Parathyroid adenoma (tissue), 2 donors: ENCODE measurements at regions not wholly inside any gene's neighbourhood (a gene's known extent, or its start where the extent isn't known, plus 50 kb on each side); places are given as distances from the start of the nearest gene placed in this dataset.

Experiments used
- H2AFZ ChIP-seq: fragments of 300-600 bp; sonication (generic); one replicate; pipeline ENCODE4 v1.7.0; 2017; ENCODE audit warnings: antibody characterized with exemption, mild to moderate bottlenecking
- H3K27ac ChIP-seq: fragments of 300-600 bp; sonication (generic); one replicate; pipeline ENCODE4 v1.7.0; 2017
- H3K27me3 ChIP-seq: fragments of 300-600 bp; sonication (generic); one replicate; pipeline ENCODE4 v1.7.0; 2017; ENCODE audit warnings: low read length; ENCODE audit not compliant: control insufficient read depth, insufficient read depth
- H3K36me3 ChIP-seq: fragments of 300-600 bp; sonication (generic); one replicate; pipeline ENCODE4 v1.7.0; 2017; ENCODE audit warnings: low read length; ENCODE audit not compliant: control insufficient read depth, insufficient read depth
- H3K4me1 ChIP-seq: fragments of 300-600 bp; sonication (generic); one replicate; pipeline ENCODE4 v1.7.0; 2017; ENCODE audit warnings: control low read depth
- H3K4me2 ChIP-seq: fragments of 300-600 bp; sonication (generic); one replicate; pipeline ENCODE4 v1.7.0; 2017; ENCODE audit warnings: low read length
- H3K4me3 ChIP-seq: fragments of 300-600 bp; sonication (generic); one replicate; pipeline ENCODE4 v1.7.0; 2017; ENCODE audit warnings: low read depth, low read length
- H3K79me2 ChIP-seq: fragments of 300-600 bp; sonication (generic); one replicate; pipeline ENCODE4 v1.7.0; 2017; ENCODE audit warnings: control low read depth
- H3K9ac ChIP-seq: fragments of 300-600 bp; sonication (generic); one replicate; pipeline ENCODE4 v1.7.0; 2017; ENCODE audit warnings: mild to moderate bottlenecking
- H3K9me3 ChIP-seq: fragments of 300-600 bp; sonication (generic); one replicate; pipeline ENCODE4 v1.7.0; 2017; ENCODE audit warnings: low read length; ENCODE audit not compliant: control insufficient read depth
- TF ChIP-seq, protein P1 (sequence below): fragments of 300-600 bp; sonication (generic); IDR thresholded peaks from one replicate; pipeline ENCODE4 v1.7.0; 2017; ENCODE audit warnings: antibody characterized with exemption, mild to moderate bottlenecking
- donor health status: primary hyperparathyroidism.

- no peak overlapping the region for H3K4me3 ChIP-seq
- no peaks in the 10 kb centered on the region for H3K4me1 ChIP-seq
- no peaks in the 10 kb centered on the region for H3K27me3 ChIP-seq
- TF ChIP-seq, protein P1, sequence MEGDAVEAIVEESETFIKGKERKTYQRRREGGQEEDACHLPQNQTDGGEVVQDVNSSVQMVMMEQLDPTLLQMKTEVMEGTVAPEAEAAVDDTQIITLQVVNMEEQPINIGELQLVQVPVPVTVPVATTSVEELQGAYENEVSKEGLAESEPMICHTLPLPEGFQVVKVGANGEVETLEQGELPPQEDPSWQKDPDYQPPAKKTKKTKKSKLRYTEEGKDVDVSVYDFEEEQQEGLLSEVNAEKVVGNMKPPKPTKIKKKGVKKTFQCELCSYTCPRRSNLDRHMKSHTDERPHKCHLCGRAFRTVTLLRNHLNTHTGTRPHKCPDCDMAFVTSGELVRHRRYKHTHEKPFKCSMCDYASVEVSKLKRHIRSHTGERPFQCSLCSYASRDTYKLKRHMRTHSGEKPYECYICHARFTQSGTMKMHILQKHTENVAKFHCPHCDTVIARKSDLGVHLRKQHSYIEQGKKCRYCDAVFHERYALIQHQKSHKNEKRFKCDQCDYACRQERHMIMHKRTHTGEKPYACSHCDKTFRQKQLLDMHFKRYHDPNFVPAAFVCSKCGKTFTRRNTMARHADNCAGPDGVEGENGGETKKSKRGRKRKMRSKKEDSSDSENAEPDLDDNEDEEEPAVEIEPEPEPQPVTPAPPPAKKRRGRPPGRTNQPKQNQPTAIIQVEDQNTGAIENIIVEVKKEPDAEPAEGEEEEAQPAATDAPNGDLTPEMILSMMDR: no peak
- no peaks in the 10 kb centered on the region for H3K36me3 ChIP-seq
- H3K4me2 ChIP-seq: no peak overlapping the region
- no peak overlapping the region for H3K9ac ChIP-seq
- no peak overlapping the region for H3K27ac ChIP-seq
- H3K9me3 ChIP-seq: no peaks in the 10 kb centered on the region
- H2AFZ ChIP-seq: no peak overlapping the region
- H3K79me2 ChIP-seq: no peaks in the 10 kb centered on the region
Observed at GRCh38 chr18:61738042-61738441, 154.8 kb downstream of the RNF152 start.

- Histone ChIP-seq H3K27me3 (no peaks in the 10 kb centered on the region), H3K9ac (no peak overlapping the region), H2AFZ (no peak overlapping the region), H3K9me3 (no peaks in the 10 kb centered on the region), H3K4me3 (no peak overlapping the region), H3K79me2 (no peaks in the 10 kb centered on the region), H3K4me2 (no peak overlapping the region), H3K4me1 (no peaks in the 10 kb centered on the region), H3K36me3 (no peaks in the 10 kb centered on the region), H3K27ac (no peak overlapping the region)
- TF ChIP-seq, protein P1: no peak
Observed at GRCh38 chr18:61736133-61736532, 156.7 kb downstream of the RNF152 start.

GRCh38 chr18:61735564-61736102 is 157.2 kb downstream of the RNF152 start:
- H3K27ac ChIP-seq: no peak overlapping the region
- TF ChIP-seq, protein P1: no peak
- H3K36me3 ChIP-seq: no peaks in the 10 kb centered on the region
- H3K27me3 ChIP-seq: no peaks in the 10 kb centered on the region
- no peak overlapping the region for H3K4me2 ChIP-seq
- H3K9ac ChIP-seq: no peak overlapping the region
- no peak overlapping the region for H3K4me3 ChIP-seq
- no peak overlapping the region for H2AFZ ChIP-seq
- H3K4me1 ChIP-seq: no peaks in the 10 kb centered on the region
- H3K9me3 ChIP-seq: no peaks in the 10 kb centered on the region
- H3K79me2 ChIP-seq: no peaks in the 10 kb centered on the region

DNA sequence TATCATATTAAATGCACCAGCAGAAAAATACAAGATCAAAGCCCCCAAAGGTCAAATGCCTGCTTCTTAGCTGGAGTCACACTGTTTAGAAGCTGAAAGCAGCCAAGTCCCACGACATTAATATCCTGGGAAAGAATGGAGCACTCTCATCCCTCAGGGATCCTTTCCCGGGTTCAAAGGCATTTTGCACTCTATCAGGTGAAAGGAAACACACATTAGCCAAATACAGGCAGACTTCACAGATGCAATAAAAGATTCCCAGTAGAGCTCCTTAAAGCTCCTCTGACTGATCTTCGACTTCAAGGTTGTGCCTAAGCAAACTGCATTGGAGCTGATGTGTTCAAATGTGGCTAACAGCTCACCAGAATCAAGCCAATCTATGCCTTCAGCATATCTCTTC is 158.4 kb downstream of the RNF152 start:
- Histone ChIP-seq H3K4me3 (no peak overlapping the region), H2AFZ (no peak overlapping the region), H3K4me2 (no peak overlapping the region), H3K36me3 (no peaks in the 10 kb centered on the region), H3K79me2 (no peaks in the 10 kb centered on the region), H3K9me3 (no peaks in the 10 kb centered on the region), H3K27me3 (no peaks in the 10 kb centered on the region), H3K9ac (no peak overlapping the region), H3K4me1 (no peaks in the 10 kb centered on the region), H3K27ac (no peak overlapping the region)
- TF ChIP-seq, protein P1: no peak

DNA sequence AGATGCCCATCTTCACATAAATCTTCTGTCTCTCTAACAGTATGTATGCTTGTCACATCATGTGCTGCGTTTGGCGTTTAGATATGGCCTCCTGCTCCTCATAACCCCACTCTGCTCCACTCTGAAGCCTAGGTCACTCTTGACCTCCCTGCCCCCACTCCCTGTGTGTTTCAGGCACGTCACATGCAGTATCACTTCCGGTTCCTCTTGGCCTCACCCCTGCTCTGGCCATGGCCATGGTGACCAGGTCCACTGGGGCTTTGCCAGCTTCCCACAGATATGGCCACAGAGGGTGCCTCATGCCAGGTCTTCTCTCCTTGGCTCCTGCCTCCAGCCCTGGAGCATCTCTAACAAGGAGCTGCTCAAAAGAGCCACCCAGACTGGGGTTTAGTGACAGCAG is 160.0 kb downstream of the RNF152 start:
- Histone ChIP-seq H3K9ac (no peak overlapping the region), H3K27me3 (no peaks in the 10 kb centered on the region), H2AFZ (no peak overlapping the region), H3K36me3 (no peaks in the 10 kb centered on the region), H3K4me2 (no peak overlapping the region), H3K4me1 (no peaks in the 10 kb centered on the region), H3K79me2 (no peaks in the 10 kb centered on the region), H3K9me3 (no peaks in the 10 kb centered on the region), H3K4me3 (no peak overlapping the region), H3K27ac (no peak overlapping the region)
- TF ChIP-seq, protein P1: no peak
